Esophagus muscularis mucosa (tissue), 4 donors: ENCODE measurements at regions not wholly inside any gene's neighbourhood (a gene's known extent, or its start where the extent isn't known, plus 50 kb on each side); places are given as distances from the start of the nearest gene placed in this dataset.

ENCODE experiments used
- DNase-seq: peaks from one replicate; pipeline ENCODE4 v3.0.0-alpha.2; 2017; ENCODE audit errors: extremely low spot score
- H3K27ac ChIP-seq, 4 donors: fragments of 200-600 bp; sonication (generic); replicated peaks in 1 of 4; 1 replicate in 3 of 4; 2 replicates in 1 of 4; pipeline ENCODE4 v1.5.1; 2016 to 2019; ENCODE audit warnings: mild to moderate bottlenecking in 1 of 4
- H3K27me3 ChIP-seq, 4 donors: fragments of 200-600 bp; sonication (generic); one replicate each; pipeline versions ENCODE4 v1.5.1 to v1.6.0; 2016 to 2019
- H3K36me3 ChIP-seq, 4 donors: fragments of 200-600 bp; sonication (generic); one replicate each; pipeline ENCODE4 v1.5.1; 2016 to 2019
- H3K4me1 ChIP-seq, 4 donors: fragments of 200-600 bp; sonication (generic); one replicate each; pipeline ENCODE4 v1.5.1; 2016 to 2019
- H3K4me3 ChIP-seq, 4 donors: fragments of 200-600 bp; sonication (generic); 1 replicate in 2 of 4; 2 replicates in 2 of 4; pipeline ENCODE4 v1.5.1; 2016 to 2019; ENCODE audit warnings: mild to moderate bottlenecking in 4 of 4, moderate library complexity in 1 of 4
- H3K9me3 ChIP-seq, 4 donors: fragments of 200-600 bp; sonication (generic); 1 replicate in 3 of 4; 2 replicates in 1 of 4; pipeline ENCODE4 v1.5.1; 2016 to 2019
- CTCF ChIP-seq, 3 experiments: fragments of 200-600 bp in 2 of 3; fragments of 450-650 bp in 1 of 3; sonication (generic) in 2 of 3; IDR thresholded peaks; one replicate each; pipeline ENCODE4 v1.5.1; 2017 to 2019; ENCODE audit warnings: antibody characterized with exemption in 3 of 3, mild to moderate bottlenecking in 2 of 3, moderate library complexity in 1 of 3
- EP300 ChIP-seq: sonication (generic); formaldehyde crosslinking; IDR thresholded peaks from one replicate; pipeline ENCODE4 v1.6.1; 2017; ENCODE audit warnings: antibody characterized with exemption
- POLR2A ChIP-seq: fragments of 450-650 bp; IDR thresholded peaks from one replicate; pipeline ENCODE4 v1.6.1; 2017; ENCODE audit warnings: antibody characterized with exemption, moderate library complexity, mild to moderate bottlenecking, low read depth
- POLR2AphosphoS5 ChIP-seq, 2 donors: sonication (generic); formaldehyde crosslinking; IDR thresholded peaks; one replicate each; pipeline ENCODE4 v1.6.1; 2017; ENCODE audit warnings: antibody characterized with exemption in 2 of 2
- WGBS: methylation state at CpG from one replicate; pipeline ENCODE4 v1.1.5; 2018; 5-methylcytosine and 5-hydroxymethylcytosine counted together
- intact Hi-C: fragments of 100-400 bp; cut with DNase I; formaldehyde crosslinking; loops from one replicate; pipeline ENCODE4 v1.15.1; 2023

- TF ChIP-seq CTCF (IDR thresholded peaks at IDR 0.05) (no peak), POLR2A (no peak), EP300 (no peak), POLR2AphosphoS5 (IDR thresholded peaks at IDR 0.05) (no peak)
- DNase-seq = no peak
- peak overlapping the region in 1 of 4 donors; percentile 29 for H3K4me3 ChIP-seq
- no peaks in the 10 kb centered on the region for H3K27me3 ChIP-seq
- no peak overlapping the region for H3K27ac ChIP-seq
- intact Hi-C loops = no loop called here
- H3K36me3 ChIP-seq = no peaks in the 10 kb centered on the region
- H3K4me1 ChIP-seq = no peaks in the 10 kb centered on the region
- H3K9me3 ChIP-seq = no peaks in the 10 kb centered on the region
- 44% methylated on average over 5 of the region's 5 CpGs for WGBS
Measured at GRCh38 chr18:2223449-2223848, 347.9 kb downstream of the METTL4 start.

- H3K27me3 ChIP-seq = no peaks in the 10 kb centered on the region
- intact Hi-C loops = no loop called here
- no peak for TF ChIP-seq POLR2A
- TF ChIP-seq EP300 = no peak
- peak in 2 of 3 experiments; percentile 16 to 36 for TF ChIP-seq CTCF (IDR thresholded peaks at IDR 0.05)
- TF ChIP-seq POLR2AphosphoS5 (IDR thresholded peaks at IDR 0.05) = no peak
- no peaks in the 10 kb centered on the region for H3K36me3 ChIP-seq
- H3K4me1 ChIP-seq = no peaks in the 10 kb centered on the region
- H3K4me3 ChIP-seq = peak overlapping the region in 1 of 4 donors; percentile 29
- no peak overlapping the region for H3K27ac ChIP-seq
- no peak for DNase-seq
- 13% methylated on average over 2 of the region's 2 CpGs for WGBS
- H3K9me3 ChIP-seq = no peaks in the 10 kb centered on the region
Measured at GRCh38 chr18:2223849-2224248, 347.5 kb downstream of the METTL4 start.

GRCh38 chr18:2236232-2236631, 335.1 kb downstream of the METTL4 start:
- 62% methylated on average over 2 of the region's 2 CpGs for WGBS
- intact Hi-C loops = no loop called here
- H3K36me3 ChIP-seq = no peaks in the 10 kb centered on the region

GRCh38 chr18:2237706-2238105, 333.6 kb downstream of the METTL4 start:
- no peaks in the 10 kb centered on the region for H3K4me1 ChIP-seq
- no peak for TF ChIP-seq POLR2AphosphoS5 (IDR thresholded peaks at IDR 0.05)
- TF ChIP-seq POLR2A = no peak
- no peak for TF ChIP-seq CTCF (IDR thresholded peaks at IDR 0.05)
- TF ChIP-seq EP300 = no peak
- no peaks in the 10 kb centered on the region for H3K9me3 ChIP-seq
- peaks cover 0 to 8% (median 0%) of the 10 kb centered on the region in 4 donors for H3K27me3 ChIP-seq
- 61% methylated on average over 7 of the region's 7 CpGs for WGBS
- no peaks in the 10 kb centered on the region for H3K36me3 ChIP-seq
- no peak overlapping the region for H3K27ac ChIP-seq
- intact Hi-C loops = no loop called here
- no peak for DNase-seq
- H3K4me3 ChIP-seq = no peak overlapping the region

More at GRCh38 chr18:2236232-2236631, 335.1 kb downstream of the METTL4 start:
- TF ChIP-seq CTCF (IDR thresholded peaks at IDR 0.05) (no peak), POLR2AphosphoS5 (IDR thresholded peaks at IDR 0.05) (no peak), POLR2A (no peak), EP300 (no peak)
- Histone ChIP-seq H3K27ac (no peak overlapping the region), H3K9me3 (no peaks in the 10 kb centered on the region), H3K27me3 (peaks cover 0 to 8% (median 0%) of the 10 kb centered on the region in 4 donors), H3K4me3 (no peak overlapping the region), H3K4me1 (no peaks in the 10 kb centered on the region)
- no peak for DNase-seq

- Histone ChIP-seq H3K27ac (no peak overlapping the region), H3K9me3 (no peaks in the 10 kb centered on the region), H3K27me3 (peaks cover 0 to 8% (median 0%) of the 10 kb centered on the region in 4 donors), H3K4me1 (no peaks in the 10 kb centered on the region), H3K36me3 (no peaks in the 10 kb centered on the region), H3K4me3 (no peak overlapping the region)
- intact Hi-C loops = no loop called here
- no peak for DNase-seq
- 58% methylated on average over 4 of the region's 4 CpGs for WGBS
- TF ChIP-seq CTCF (IDR thresholded peaks at IDR 0.05) (no peak), POLR2A (no peak), POLR2AphosphoS5 (IDR thresholded peaks at IDR 0.05) (no peak), EP300 (no peak)
Measured at GRCh38 chr18:2240311-2240705, 331.0 kb downstream of the METTL4 start.
